ENCODE measurements at regions not wholly inside any gene's neighbourhood (a gene's known extent, or its start where the extent isn't known, plus 50 kb on each side); places are given as distances from the start of the nearest gene placed in this dataset.
"Not testable (repeated sequence)": the region's sequence is repeated elsewhere in the genome, so short reads cannot be mapped to it uniquely, and the experiment has no call there.

DNA sequence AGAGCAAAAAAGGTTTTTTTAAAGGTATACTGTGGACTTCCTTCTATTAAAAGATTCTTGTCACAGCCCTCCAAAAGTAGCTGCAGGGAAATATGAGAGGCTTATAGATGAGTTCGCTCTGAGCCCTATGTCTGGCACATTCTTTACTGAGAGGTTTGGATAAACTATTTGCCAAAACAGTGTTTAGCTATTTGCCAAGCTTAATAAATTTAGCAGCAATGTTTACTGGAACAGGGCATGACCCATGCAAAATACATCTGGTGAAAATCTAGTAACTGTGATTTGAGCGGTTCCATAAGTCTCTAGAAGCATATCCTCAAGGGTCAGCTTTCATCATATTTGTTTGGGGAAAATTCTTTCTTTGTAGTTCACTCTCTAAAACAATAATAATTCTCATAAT, 1696.7 kb upstream of the PIK3C3 start:
- DNase-seq (ENCODE audit: low spot score), result no peak

- no peak for DNase-seq (ENCODE audit: low spot score)
Observed at GRCh38 chr18:40250236-40250635, 1704.8 kb upstream of the PIK3C3 start.

GRCh38 chr18:40249390-40250080, 1705.5 kb upstream of the PIK3C3 start:
- DNase-seq (ENCODE audit: low spot score), result no peak

DNA sequence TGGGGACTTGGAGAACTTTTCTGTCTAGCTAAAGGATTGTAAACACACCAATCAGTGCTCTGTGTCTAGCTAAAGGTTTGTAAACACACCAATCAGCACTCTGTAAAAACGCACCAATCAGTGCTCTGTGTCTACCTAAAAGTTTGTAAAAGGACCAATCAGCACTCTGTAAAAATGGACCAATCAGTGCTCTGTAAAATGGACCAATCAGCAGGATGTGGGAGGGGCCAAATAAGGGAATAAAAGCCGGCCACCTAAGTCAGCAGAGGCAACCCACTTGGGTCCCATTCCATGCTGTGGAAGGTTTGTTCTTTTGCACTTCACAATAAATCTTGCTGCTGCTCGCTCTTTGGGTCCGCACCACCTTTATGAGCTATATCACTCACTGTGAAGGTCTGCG, 1709.4 kb upstream of the PIK3C3 start:
- not testable (repeated sequence) for DNase-seq (ENCODE audit: low spot score)

GRCh38 chr18:40243607-40244006, 1711.4 kb upstream of the PIK3C3 start:
- DNase-seq (ENCODE audit: low spot score), result no peak

GRCh38 chr18:40235836-40236235, 1719.2 kb upstream of the PIK3C3 start:
- DNase-seq (ENCODE audit: low spot score), result no peak

DNA sequence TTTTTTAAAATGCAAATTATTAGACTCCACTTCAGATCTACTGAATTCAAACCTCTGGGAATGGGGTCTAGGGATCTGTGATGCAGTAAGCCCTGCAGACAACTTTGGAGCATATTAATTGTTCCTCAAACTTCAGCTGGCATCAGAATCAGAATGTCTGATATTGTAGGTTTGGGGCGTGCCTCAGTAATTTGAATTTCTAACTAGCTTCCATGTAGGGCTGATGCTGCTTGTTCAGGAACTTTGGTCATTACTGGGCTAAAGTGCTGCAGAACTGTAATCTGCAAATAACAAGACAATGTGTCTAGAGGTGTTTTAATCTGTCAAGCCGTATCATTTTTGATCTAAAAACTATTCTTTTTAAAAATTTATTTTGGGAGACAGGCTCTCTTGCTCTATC, 1719.7 kb upstream of the PIK3C3 start:
- no peak for DNase-seq (ENCODE audit: low spot score)

DNA sequence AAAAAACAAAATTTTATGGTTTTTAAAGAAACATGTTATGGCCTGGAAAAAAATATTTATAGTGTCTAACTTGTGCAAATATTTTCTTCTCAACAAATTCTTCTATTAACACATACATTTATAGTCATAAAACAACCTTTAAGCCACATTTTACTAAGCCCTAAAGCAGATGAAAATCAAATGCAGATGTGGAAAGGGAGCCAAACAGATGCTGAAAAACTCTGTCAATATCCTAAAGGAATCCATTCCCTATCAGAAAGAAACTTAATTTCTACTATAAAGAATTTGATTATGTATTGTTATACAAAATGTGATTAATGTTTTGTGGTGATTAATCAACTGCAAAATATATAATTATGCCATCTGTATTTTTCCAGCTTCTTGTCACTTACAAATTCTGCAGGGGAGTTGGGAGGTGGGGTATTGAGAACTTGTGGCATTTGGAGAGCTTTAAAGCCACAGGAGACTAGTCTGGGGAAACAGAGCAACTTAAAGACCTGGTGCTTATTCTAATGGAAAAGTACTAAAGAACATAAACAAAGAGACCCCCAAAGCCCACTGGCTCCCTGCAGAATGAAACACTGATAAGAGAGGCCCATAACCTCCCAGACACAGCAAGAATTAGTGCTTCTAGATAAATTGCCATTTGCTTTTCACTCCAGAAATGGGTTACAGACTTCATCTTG, 1721.0 kb upstream of the PIK3C3 start:
- no peak for DNase-seq (ENCODE audit: low spot score)

DNA sequence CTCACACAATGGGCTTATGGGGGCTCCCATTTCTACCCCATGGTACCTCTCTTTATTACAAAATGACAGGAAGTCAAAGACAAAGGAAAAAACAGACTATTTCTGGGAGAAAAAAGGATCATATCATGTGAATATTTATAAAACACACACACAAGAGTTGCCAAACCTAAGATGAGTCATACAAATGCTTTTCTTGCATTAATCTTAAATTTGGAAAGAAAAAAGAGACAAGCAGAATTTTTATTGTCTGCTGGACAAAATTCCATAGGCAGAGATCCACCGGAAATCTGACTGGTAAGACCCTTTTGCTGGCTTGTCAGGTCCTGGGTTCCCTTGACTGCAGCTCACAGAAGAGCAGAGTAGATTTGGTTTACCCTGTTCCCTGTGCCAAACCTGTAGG, 1732.3 kb upstream of the PIK3C3 start:
- no peak for DNase-seq (ENCODE audit: low spot score)

DNA sequence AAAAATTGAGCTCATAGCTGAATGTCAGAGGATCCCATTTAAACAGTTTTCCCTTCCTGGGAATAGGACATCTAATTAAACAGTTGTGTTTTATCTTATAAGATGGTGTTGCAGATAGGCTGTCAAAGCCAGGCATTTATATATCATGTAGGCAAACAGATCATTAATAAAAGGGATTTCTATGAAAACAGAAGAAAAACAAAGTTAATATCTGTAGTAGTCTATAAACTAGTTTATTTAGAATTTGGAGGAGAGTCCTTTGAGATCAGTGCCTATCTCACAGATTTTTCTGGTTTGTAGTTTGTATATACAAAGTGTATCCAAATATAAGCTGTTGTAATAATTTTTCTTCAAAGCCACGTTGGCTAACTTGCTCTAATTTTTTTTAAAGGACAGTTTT, 1738.2 kb upstream of the PIK3C3 start:
- DNase-seq (ENCODE audit: low spot score), result no peak

DNA sequence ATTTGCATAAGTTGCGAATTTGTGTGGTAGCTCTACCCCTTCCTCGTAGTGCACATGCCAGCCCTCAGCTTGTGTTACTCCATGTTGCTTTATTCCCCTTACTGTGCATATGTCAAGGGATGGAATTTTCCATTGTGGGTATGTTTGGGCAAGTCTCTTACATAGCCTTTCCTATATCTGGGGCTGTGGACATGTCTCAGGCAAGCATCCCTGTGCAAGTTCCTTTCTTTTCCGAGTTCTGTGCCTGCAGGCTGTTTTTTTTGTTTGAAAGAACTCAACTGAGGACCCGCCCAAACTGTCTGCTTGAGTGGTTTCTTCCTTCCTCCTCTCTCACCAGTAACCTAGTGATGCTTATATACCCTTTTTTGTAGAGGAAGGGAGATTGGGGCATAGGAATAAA, 1739.1 kb upstream of the PIK3C3 start:
- no peak for DNase-seq (ENCODE audit: low spot score)

- no peak for DNase-seq (ENCODE audit: low spot score)
Observed at GRCh38 chr18:40210696-40211095, 1744.3 kb upstream of the PIK3C3 start.

- no peak for DNase-seq (ENCODE audit: low spot score)
Observed at GRCh38 chr18:40208958-40209357, 1746.1 kb upstream of the PIK3C3 start.

- no peak for DNase-seq (ENCODE audit: low spot score)
Observed at GRCh38 chr18:40197711-40198110, 1757.3 kb upstream of the PIK3C3 start.

DNA sequence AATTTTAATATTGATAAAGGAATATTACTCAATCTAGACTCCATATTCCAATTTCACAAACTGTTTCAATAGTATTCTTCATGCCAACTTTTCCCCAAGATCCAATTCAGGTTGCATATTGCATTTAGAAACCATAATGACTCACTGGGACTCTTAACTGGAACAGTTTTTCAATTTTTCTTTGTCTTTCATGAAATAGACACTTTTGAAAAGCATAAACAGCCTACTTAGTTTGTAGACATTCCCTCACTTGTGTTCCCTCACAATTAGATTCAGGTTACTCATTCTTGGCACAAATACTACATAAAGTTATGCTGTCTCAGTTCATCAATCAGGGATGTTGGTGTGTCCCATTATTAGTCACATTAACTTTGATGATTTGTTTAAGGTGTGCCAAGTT, 1768.4 kb upstream of the PIK3C3 start:
- DNase-seq (ENCODE audit: low spot score), result no peak

GRCh38 chr18:40179729-40180461, 1775.1 kb upstream of the PIK3C3 start:
- no peak for DNase-seq (ENCODE audit: low spot score)

GRCh38 chr18:40168026-40168425, 1787.0 kb upstream of the PIK3C3 start:
- no peak for DNase-seq (ENCODE audit: low spot score)

DNA sequence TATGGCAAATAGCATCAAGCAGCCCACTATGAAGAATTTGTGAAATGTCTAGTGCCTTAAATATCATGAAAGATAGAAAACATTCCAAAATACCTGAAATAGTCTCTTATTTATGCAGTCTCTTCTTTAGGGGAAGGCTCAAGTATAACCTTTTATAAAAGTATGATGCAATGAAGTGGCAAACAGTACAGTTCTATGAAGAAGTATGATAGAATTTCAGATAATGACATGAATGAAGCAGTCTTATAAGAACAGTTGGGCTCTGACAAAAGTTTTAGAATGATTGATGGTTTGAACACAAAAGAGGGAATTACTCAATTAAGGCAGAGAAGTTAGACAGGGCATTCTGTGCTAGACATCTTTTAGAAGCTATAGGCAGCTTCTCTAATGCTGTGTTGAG, 1791.8 kb upstream of the PIK3C3 start:
- no peak for DNase-seq (ENCODE audit: low spot score)

DNA sequence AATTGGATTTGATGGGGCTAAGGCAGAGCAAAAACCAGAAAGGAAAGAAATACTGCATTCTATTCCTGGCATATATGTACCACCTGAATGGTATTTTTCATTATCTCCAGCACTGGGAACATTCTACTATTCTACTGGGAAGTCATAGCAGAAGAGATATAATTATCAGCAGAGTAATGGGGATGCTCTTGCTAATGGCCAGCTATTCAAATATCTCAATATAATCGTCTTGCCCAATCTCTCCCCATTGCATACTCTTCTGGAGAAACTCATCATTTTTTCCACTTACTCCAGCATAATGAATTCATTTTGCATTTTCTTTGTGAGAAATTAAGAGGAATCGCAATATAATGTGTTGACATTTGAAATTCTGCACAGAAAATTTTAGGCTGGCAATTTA, 1794.7 kb upstream of the PIK3C3 start:
- no peak for DNase-seq (ENCODE audit: low spot score)

DNA sequence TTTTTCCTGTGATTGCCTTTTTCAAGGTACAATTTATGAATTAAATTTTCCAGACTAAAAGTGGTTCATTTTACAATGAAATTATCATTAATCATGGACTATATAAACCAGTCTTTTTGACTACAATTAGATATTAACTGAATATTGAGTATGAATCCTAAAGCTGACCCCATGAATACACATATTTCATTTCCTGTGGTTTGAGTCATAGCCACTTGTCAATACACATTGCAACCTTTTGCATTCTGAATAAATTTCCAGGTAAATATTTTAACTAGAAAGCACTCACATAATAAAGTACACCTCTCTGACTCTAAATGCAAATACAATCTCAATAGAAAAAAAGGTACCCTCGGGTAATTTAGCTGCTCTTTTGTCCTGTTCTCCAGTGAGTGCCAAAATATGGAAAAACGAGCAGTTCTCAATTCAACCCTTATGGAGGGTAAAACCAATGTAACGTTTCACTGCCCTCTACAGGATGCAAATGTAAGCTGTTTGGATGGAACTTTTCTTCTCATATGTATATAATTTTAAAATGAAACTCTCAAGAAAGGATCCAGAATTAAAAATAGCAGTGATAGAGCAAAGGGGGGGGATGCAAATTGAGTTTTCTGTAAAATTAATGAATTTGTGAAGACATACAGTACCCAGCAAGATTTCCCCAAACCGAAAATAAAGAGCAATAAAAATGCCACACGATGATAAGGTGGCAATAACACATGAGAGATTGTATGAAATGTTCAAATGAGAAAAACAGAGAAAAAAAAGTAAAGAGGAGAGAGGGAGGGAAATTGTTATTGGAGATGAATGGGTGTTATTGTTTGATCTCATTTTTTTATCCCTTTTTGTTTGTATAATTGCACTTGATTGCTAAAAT, 1795.7 kb upstream of the PIK3C3 start:
- DNase-seq (ENCODE audit: low spot score), result peak; percentile 7

DNA sequence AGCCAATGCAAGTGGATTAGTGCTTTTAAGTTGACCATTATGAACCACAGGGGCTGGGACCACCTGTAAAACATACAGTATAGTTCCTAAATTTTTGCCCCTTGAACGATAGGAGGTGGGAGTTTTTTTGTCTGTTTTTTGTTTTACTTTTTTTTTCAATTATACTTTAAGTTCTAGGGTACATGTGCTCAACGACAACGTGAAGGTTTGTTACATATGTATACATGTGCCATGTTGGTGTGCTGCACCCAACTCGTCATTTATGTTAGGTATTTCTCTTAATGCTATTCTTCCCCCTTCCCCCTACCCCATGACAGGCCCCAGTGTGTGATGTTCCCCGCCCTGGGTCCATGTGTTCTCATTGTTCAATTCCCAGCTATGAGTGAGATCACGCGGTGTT, 1797.9 kb upstream of the PIK3C3 start:
- DNase-seq (ENCODE audit: low spot score), result no peak

DNA sequence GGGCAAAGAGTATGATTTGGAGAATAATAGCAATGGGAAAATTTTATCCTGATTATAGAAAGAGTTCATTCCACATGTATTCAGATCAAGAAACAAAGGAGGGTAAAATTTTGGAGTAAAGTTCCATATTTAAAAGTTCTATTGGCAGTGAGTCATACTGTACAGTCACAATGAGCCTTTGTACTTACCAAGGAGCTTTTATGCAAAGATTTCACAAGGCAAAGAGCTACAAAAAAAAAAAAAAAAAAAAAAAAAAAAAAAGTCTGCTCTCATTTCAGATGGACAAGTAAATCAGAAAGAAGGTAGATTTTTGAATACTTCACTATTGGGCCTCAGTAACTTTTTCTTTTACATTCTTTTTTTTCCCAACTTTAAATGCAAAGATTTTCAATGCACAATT, 1802.2 kb upstream of the PIK3C3 start:
- no peak for DNase-seq (ENCODE audit: low spot score)
